ENCODE measurements at regions not wholly inside any gene's neighbourhood (a gene's known extent, or its start where the extent isn't known, plus 50 kb on each side); places are given as distances from the start of the nearest gene placed in this dataset.
A peak's percentile ranks its signal among the peaks of the same experiment; 100 is the strongest.
"Not testable (repeated sequence)": the region's sequence is repeated elsewhere in the genome, so short reads cannot be mapped to it uniquely, and the experiment has no call there.

- TF ChIP-seq CTCF (IDR thresholded peaks at IDR 0.05) = no peak
- no peaks in the 10 kb centered on the region for H3K36me3 ChIP-seq
- ATAC-seq = no peak
- H3K27ac ChIP-seq = no peak overlapping the region
- no peak overlapping the region for H3K4me3 ChIP-seq
- no peaks in the 10 kb centered on the region for H3K27me3 ChIP-seq
- no peaks in the 10 kb centered on the region for H3K9me3 ChIP-seq
- DNase-seq = peak; percentile 36
- intact Hi-C loops (cut with DNase I) = no loop called here
- peaks cover 15% of the 10 kb centered on the region for H3K4me1 ChIP-seq
These were observed 53.4 kb upstream of the WNT7B start for GRCh38 chr22:46030231-46030880.

GRCh38 chr22:46031066-46031465 lies 54.1 kb upstream of the WNT7B start:
- H3K4me1 ChIP-seq = peaks cover 15% of the 10 kb centered on the region
- H3K36me3 ChIP-seq = no peaks in the 10 kb centered on the region
- DNase-seq (peak; percentile 52), ATAC-seq (no peak)
- H3K9me3 ChIP-seq = no peaks in the 10 kb centered on the region
- H3K4me3 ChIP-seq = no peak overlapping the region
- intact Hi-C loops (cut with DNase I) = no loop called here
- no peak for TF ChIP-seq CTCF (IDR thresholded peaks at IDR 0.05)
- no peaks in the 10 kb centered on the region for H3K27me3 ChIP-seq
- no peak overlapping the region for H3K27ac ChIP-seq

- TF ChIP-seq CTCF (IDR thresholded peaks at IDR 0.05) = no peak
- Histone ChIP-seq H3K9me3 (no peaks in the 10 kb centered on the region), H3K27ac (no peak overlapping the region), H3K4me3 (no peak overlapping the region), H3K4me1 (peaks cover 17% of the 10 kb centered on the region), H3K27me3 (no peaks in the 10 kb centered on the region), H3K36me3 (no peaks in the 10 kb centered on the region)
- intact Hi-C loops (cut with DNase I) = no loop called here
- ATAC-seq = no peak
- DNase-seq = no peak
These were observed 54.6 kb upstream of the WNT7B start for GRCh38 chr22:46031557-46031956.

GRCh38 chr22:46031965-46032851 lies 55.2 kb upstream of the WNT7B start:
- H3K36me3 ChIP-seq = no peaks in the 10 kb centered on the region
- no peaks in the 10 kb centered on the region for H3K27me3 ChIP-seq
- ATAC-seq (no peak), DNase-seq (peak; percentile 51)
- intact Hi-C loops (cut with DNase I) = no loop called here
- H3K27ac ChIP-seq = no peak overlapping the region
- H3K9me3 ChIP-seq = no peaks in the 10 kb centered on the region
- peaks cover 19% of the 10 kb centered on the region for H3K4me1 ChIP-seq
- no peak for TF ChIP-seq CTCF (IDR thresholded peaks at IDR 0.05)
- H3K4me3 ChIP-seq = no peak overlapping the region

GRCh38 chr22:46033256-46034200 lies 56.6 kb upstream of the WNT7B start:
- Histone ChIP-seq H3K9me3 (no peaks in the 10 kb centered on the region), H3K27me3 (no peaks in the 10 kb centered on the region), H3K4me3 (no peak overlapping the region), H3K4me1 (peaks cover 17% of the 10 kb centered on the region), H3K36me3 (no peaks in the 10 kb centered on the region), H3K27ac (no peak overlapping the region)
- DNase-seq (no peak), ATAC-seq (no peak)
- intact Hi-C loops (cut with DNase I) = no loop called here
- TF ChIP-seq CTCF (IDR thresholded peaks at IDR 0.05) = no peak

- H3K27me3 ChIP-seq; intact Hi-C loops (cut with DNase I); H3K27ac ChIP-seq; ATAC-seq; DNase-seq; H3K36me3 ChIP-seq; H3K9me3 ChIP-seq; H3K4me3 ChIP-seq: not testable (repeated sequence)
- H3K4me1 ChIP-seq = peaks cover 22% of the 10 kb centered on the region
These were observed 57.5 kb upstream of the WNT7B start for GRCh38 chr22:46034480-46034879.

Data from upper lobe of right lung (tissue), 1 donor.